ENCODE measurements at regions not wholly inside any gene's neighbourhood (a gene's known extent, or its start where the extent isn't known, plus 50 kb on each side); places are given as distances from the start of the nearest gene placed in this dataset.

DNA sequence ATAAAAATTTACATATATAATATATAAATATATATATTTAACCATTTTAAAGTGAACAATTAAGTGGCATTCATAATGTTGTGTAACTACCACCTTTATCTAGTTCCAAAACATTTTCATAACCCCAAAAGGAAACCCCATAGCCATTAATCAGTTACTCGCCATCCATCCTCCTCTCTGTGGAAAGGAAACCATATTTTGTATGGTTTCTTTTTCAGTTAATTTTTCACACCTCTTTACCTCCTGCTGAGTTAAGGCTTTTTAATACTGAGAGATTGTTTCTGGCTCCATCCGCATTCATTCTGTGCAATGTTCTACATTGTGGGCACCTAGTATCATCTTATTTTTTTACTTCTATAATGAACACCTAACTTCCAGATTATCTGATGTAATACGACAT, 512.1 kb downstream of the LMO4 start:
- no peak overlapping the region for H3K4me3 ChIP-seq
- no peak for DNase-seq
- no peak overlapping the region for H3K27ac ChIP-seq
- no peaks in the 10 kb centered on the region for H3K9me3 ChIP-seq
- no peaks in the 10 kb centered on the region for H3K36me3 ChIP-seq
- in situ Hi-C loops (cut with MboI; ENCODE audit: low pct_ligation_motif_present in 1 of 4, low pct_unique_long_range_greater_than_20kb in 1 of 4, low sequenced_read_pairs in 3 of 4) (no loop called here), intact Hi-C loops (cut with DNase I; ENCODE audit: low total_unique reads) (no loop called here)
- H3K4me1 ChIP-seq: no peaks in the 10 kb centered on the region
- TF ChIP-seq POLR2A (IDR thresholded peaks at IDR 0.05): no peak
- TF ChIP-seq EP300 (IDR thresholded peaks at IDR 0.05; ENCODE audit: low read depth): no peak
- TF ChIP-seq CTCF (IDR thresholded peaks at IDR 0.05): no peak
- TF ChIP-seq POLR2AphosphoS5 (IDR thresholded peaks at IDR 0.05): no peak
- WGBS, 2 donors (ENCODE audit: low coverage in 1 of 2): 71 to 80% methylated on average over 3 of the region's 3 CpGs
- no peaks in the 10 kb centered on the region for H3K27me3 ChIP-seq

DNA sequence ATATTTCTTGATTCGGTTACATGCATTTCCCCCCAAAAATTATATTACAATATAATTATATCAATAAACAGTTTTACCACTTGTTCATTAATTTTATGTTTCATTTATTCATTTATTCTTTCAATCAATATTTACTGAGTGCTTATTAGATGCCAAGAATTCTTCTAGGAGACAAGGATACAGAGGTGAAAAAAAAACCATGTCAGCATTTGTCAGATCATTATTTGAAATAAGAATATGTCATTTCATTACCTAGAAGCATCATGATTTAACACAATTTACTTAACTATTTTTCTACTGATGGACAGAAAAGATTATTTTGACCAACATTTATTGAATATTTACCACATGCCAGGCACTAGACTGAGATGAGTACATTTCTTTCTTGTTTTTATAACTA, 512.7 kb downstream of the LMO4 start:
- intact Hi-C loops (cut with DNase I; ENCODE audit: low total_unique reads) (no loop called here), in situ Hi-C loops (cut with MboI; ENCODE audit: low pct_ligation_motif_present in 1 of 4, low pct_unique_long_range_greater_than_20kb in 1 of 4, low sequenced_read_pairs in 3 of 4) (no loop called here)
- H3K27ac ChIP-seq: no peak overlapping the region
- no peaks in the 10 kb centered on the region for H3K4me1 ChIP-seq
- no peaks in the 10 kb centered on the region for H3K9me3 ChIP-seq
- H3K4me3 ChIP-seq: no peak overlapping the region
- TF ChIP-seq POLR2A (IDR thresholded peaks at IDR 0.05) (no peak), POLR2AphosphoS5 (IDR thresholded peaks at IDR 0.05) (no peak), CTCF (IDR thresholded peaks at IDR 0.05) (no peak), EP300 (IDR thresholded peaks at IDR 0.05; ENCODE audit: low read depth) (no peak)
- WGBS, 2 donors (ENCODE audit: low coverage in 1 of 2): 85 to 90% methylated on average over 1 of the region's 1 CpG
- no peak for DNase-seq
- no peaks in the 10 kb centered on the region for H3K36me3 ChIP-seq
- H3K27me3 ChIP-seq: no peaks in the 10 kb centered on the region

GRCh38 chr1:87842156-87842555, 513.5 kb downstream of the LMO4 start:
- Histone ChIP-seq H3K4me3 (no peak overlapping the region), H3K9me3 (no peaks in the 10 kb centered on the region), H3K27me3 (no peaks in the 10 kb centered on the region), H3K27ac (no peak overlapping the region), H3K4me1 (no peaks in the 10 kb centered on the region), H3K36me3 (no peaks in the 10 kb centered on the region)
- in situ Hi-C loops (cut with MboI; ENCODE audit: low pct_ligation_motif_present in 1 of 4, low pct_unique_long_range_greater_than_20kb in 1 of 4, low sequenced_read_pairs in 3 of 4): no loop called here
- intact Hi-C loops (cut with DNase I; ENCODE audit: low total_unique reads): no loop called here
- no peak for DNase-seq
- TF ChIP-seq POLR2AphosphoS5 (IDR thresholded peaks at IDR 0.05) (no peak), POLR2A (IDR thresholded peaks at IDR 0.05) (no peak), CTCF (IDR thresholded peaks at IDR 0.05) (no peak), EP300 (IDR thresholded peaks at IDR 0.05; ENCODE audit: low read depth) (no peak)
- WGBS, 2 donors (ENCODE audit: low coverage in 1 of 2): 75% methylated on average over 1 of the region's 1 CpG

DNA sequence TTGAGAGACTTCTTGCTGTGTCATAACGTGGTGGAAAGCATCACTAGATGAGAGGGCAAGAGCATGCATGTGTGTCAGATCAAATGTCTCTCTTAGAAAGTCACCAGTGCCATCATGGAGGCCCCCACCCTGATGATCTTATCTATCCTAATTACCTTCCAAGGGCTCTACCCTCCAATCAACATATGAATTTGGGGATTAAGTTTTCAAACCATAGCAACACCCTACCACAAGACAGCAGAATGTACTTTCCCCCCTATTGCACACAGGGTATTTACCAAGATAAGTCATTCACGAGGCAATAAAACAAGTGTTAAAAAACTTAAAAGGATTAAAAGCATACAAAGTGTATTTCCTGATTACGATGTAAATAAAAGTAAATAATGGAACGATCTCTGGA, 515.6 kb downstream of the LMO4 start:
- H3K4me3 ChIP-seq: no peak overlapping the region
- no peaks in the 10 kb centered on the region for H3K36me3 ChIP-seq
- no peaks in the 10 kb centered on the region for H3K9me3 ChIP-seq
- 28 to 52% methylated on average over 3 to 4 of the region's 4 CpGs for WGBS, 2 donors (ENCODE audit: low coverage in 1 of 2)
- no peak for DNase-seq
- no peak overlapping the region for H3K27ac ChIP-seq
- intact Hi-C loops (cut with DNase I; ENCODE audit: low total_unique reads): no loop called here
- in situ Hi-C loops (cut with MboI; ENCODE audit: low pct_ligation_motif_present in 1 of 4, low pct_unique_long_range_greater_than_20kb in 1 of 4, low sequenced_read_pairs in 3 of 4): no loop called here
- H3K27me3 ChIP-seq: no peaks in the 10 kb centered on the region
- H3K4me1 ChIP-seq: no peaks in the 10 kb centered on the region
- no peak for TF ChIP-seq POLR2A (IDR thresholded peaks at IDR 0.05)
- TF ChIP-seq EP300 (IDR thresholded peaks at IDR 0.05; ENCODE audit: low read depth): no peak
- TF ChIP-seq CTCF (IDR thresholded peaks at IDR 0.05): no peak
- no peak for TF ChIP-seq POLR2AphosphoS5 (IDR thresholded peaks at IDR 0.05)
